ENCODE measurements at regions not wholly inside any gene's neighbourhood (a gene's known extent, or its start where the extent isn't known, plus 50 kb on each side); places are given as distances from the start of the nearest gene placed in this dataset.
"Not testable (repeated sequence)": the region's sequence is repeated elsewhere in the genome, so short reads cannot be mapped to it uniquely, and the experiment has no call there.

GRCh38 chr2:35160871-35161270 lies 1194.7 kb upstream of the CRIM1 start:
- H3K9me3 ChIP-seq (ENCODE audit: control insufficient read depth, low read length, poor library complexity, severe bottlenecking) = peaks cover 2% of the 10 kb centered on the region
- ATAC-seq = no peak
- no peak for DNase-seq
- no peak overlapping the region for H3K4me3 Mint-ChIP-seq
- no peaks in the 10 kb centered on the region for H3K4me1 Mint-ChIP-seq
- no peaks in the 10 kb centered on the region for H3K36me3 Mint-ChIP-seq (ENCODE audit: low read depth)
- no peak overlapping the region for H3K27ac Mint-ChIP-seq
- H3K27me3 Mint-ChIP-seq = no peaks in the 10 kb centered on the region

GRCh38 chr2:35125871-35126270 lies 1229.7 kb upstream of the CRIM1 start:
- H3K9me3 ChIP-seq (ENCODE audit: control insufficient read depth, low read length, poor library complexity, severe bottlenecking) = no peaks in the 10 kb centered on the region
- no peaks in the 10 kb centered on the region for H3K4me1 Mint-ChIP-seq
- H3K4me3 Mint-ChIP-seq = no peak overlapping the region
- no peaks in the 10 kb centered on the region for H3K36me3 Mint-ChIP-seq (ENCODE audit: low read depth)
- ATAC-seq (no peak), DNase-seq (no peak)
- H3K27ac Mint-ChIP-seq = no peak overlapping the region
- H3K27me3 Mint-ChIP-seq = no peaks in the 10 kb centered on the region

DNA sequence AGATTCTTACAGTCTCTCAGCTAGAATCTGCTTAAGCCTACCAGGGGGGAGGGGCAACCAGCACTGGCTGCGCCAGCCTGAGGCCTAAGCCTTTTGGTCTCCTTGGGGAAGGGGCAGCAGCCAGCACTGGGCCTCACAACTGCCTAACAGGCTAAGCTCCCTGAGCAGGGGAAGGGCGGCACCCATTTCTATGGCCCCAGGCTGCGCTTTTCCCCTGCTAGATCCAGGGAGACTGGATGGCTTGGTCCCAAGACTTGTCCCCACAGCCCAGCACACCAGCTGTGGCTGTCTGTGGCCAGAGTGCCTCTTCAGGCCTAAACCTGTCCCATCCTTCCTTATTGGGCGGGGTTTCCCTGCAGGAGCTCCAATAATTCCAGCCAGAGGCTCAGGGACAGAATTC lies 1230.3 kb upstream of the CRIM1 start:
- Mint-ChIP-seq H3K4me1 (no peaks in the 10 kb centered on the region), H3K36me3 (ENCODE audit: low read depth) (no peaks in the 10 kb centered on the region), H3K27me3 (no peaks in the 10 kb centered on the region), H3K4me3 (no peak overlapping the region), H3K27ac (no peak overlapping the region)
- H3K9me3 ChIP-seq (ENCODE audit: control insufficient read depth, low read length, poor library complexity, severe bottlenecking) = no peaks in the 10 kb centered on the region
- ATAC-seq = no peak
- no peak for DNase-seq

DNA sequence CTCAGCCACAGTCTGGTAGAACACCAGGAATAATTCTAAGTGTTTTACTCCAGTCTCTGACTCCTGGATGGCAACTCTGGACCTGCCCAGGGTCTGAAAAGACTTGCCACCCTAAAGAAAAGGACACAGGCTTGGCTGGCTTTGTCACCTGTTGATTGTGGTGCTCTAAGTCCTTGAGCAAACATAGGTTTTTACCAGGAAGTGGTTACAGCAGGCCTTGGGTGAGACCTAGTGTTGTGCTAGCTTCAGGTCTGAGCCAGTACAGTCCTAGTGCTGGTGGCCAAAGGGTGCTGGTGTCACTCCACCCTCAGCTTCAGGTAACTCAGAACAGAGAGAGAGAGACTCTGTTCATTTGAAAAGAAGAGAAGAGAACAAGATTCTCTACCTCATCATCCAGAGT lies 1239.4 kb upstream of the CRIM1 start:
- DNase-seq (no peak), ATAC-seq (no peak)
- no peak overlapping the region for H3K27ac Mint-ChIP-seq
- no peaks in the 10 kb centered on the region for H3K27me3 Mint-ChIP-seq
- H3K4me1 Mint-ChIP-seq = no peaks in the 10 kb centered on the region
- H3K36me3 Mint-ChIP-seq (ENCODE audit: low read depth) = peaks cover 2% of the 10 kb centered on the region
- no peaks in the 10 kb centered on the region for H3K9me3 ChIP-seq (ENCODE audit: control insufficient read depth, low read length, poor library complexity, severe bottlenecking)
- no peak overlapping the region for H3K4me3 Mint-ChIP-seq

GRCh38 chr2:35114765-35115164 lies 1240.8 kb upstream of the CRIM1 start:
- Mint-ChIP-seq H3K27me3 (no peaks in the 10 kb centered on the region), H3K4me3 (no peak overlapping the region), H3K36me3 (ENCODE audit: low read depth) (peaks cover 2% of the 10 kb centered on the region), H3K27ac (no peak overlapping the region), H3K4me1 (no peaks in the 10 kb centered on the region)
- ATAC-seq (no peak), DNase-seq (no peak)
- H3K9me3 ChIP-seq (ENCODE audit: control insufficient read depth, low read length, poor library complexity, severe bottlenecking) = no peaks in the 10 kb centered on the region

DNA sequence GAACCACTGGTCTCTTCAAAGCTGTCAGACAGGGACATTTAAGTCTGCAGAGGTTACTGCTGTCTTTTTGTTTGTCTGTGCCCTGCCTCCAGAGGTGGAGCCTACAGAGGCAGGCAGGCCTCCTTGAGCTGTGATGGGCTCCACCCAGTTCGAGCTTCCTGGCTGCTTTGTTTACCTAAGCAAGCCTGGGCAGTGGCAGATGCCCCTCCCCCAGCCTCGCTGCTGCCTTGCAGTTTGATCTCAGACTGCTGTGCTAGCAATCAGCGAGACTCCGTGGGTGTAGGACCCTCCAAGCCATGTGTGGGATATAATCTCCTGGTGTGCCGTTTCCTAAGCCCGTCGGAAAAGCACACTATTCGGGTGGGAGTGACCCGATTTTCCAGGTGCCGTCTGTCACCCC lies 1243.2 kb upstream of the CRIM1 start:
- not testable (repeated sequence) for H3K27ac Mint-ChIP-seq; H3K27me3 Mint-ChIP-seq; H3K9me3 ChIP-seq (ENCODE audit: control insufficient read depth, low read length, poor library complexity, severe bottlenecking); DNase-seq; H3K4me1 Mint-ChIP-seq; ATAC-seq; H3K4me3 Mint-ChIP-seq; H3K36me3 Mint-ChIP-seq (ENCODE audit: low read depth)

- H3K27me3 Mint-ChIP-seq = no peaks in the 10 kb centered on the region
- no peaks in the 10 kb centered on the region for H3K36me3 Mint-ChIP-seq (ENCODE audit: low read depth)
- no peaks in the 10 kb centered on the region for H3K4me1 Mint-ChIP-seq
- DNase-seq (no peak), ATAC-seq (no peak)
- H3K4me3 Mint-ChIP-seq = no peak overlapping the region
- no peaks in the 10 kb centered on the region for H3K9me3 ChIP-seq (ENCODE audit: control insufficient read depth, low read length, poor library complexity, severe bottlenecking)
- H3K27ac Mint-ChIP-seq = no peak overlapping the region
Measured at GRCh38 chr2:35104309-35104708, 1251.3 kb upstream of the CRIM1 start.

GRCh38 chr2:35099342-35099741 lies 1256.2 kb upstream of the CRIM1 start:
- no peak overlapping the region for H3K4me3 Mint-ChIP-seq
- no peaks in the 10 kb centered on the region for H3K27me3 Mint-ChIP-seq
- DNase-seq (no peak), ATAC-seq (no peak)
- no peak overlapping the region for H3K27ac Mint-ChIP-seq
- H3K4me1 Mint-ChIP-seq = no peaks in the 10 kb centered on the region
- H3K9me3 ChIP-seq (ENCODE audit: control insufficient read depth, low read length, poor library complexity, severe bottlenecking) = no peaks in the 10 kb centered on the region
- H3K36me3 Mint-ChIP-seq (ENCODE audit: low read depth) = no peaks in the 10 kb centered on the region

- H3K4me3 Mint-ChIP-seq = no peak overlapping the region
- no peak overlapping the region for H3K27ac Mint-ChIP-seq
- DNase-seq (no peak), ATAC-seq (no peak)
- H3K4me1 Mint-ChIP-seq = no peaks in the 10 kb centered on the region
- no peaks in the 10 kb centered on the region for H3K36me3 Mint-ChIP-seq (ENCODE audit: low read depth)
- no peaks in the 10 kb centered on the region for H3K27me3 Mint-ChIP-seq
- no peaks in the 10 kb centered on the region for H3K9me3 ChIP-seq (ENCODE audit: control insufficient read depth, low read length, poor library complexity, severe bottlenecking)
Measured at GRCh38 chr2:35082072-35082471, 1273.5 kb upstream of the CRIM1 start.

GRCh38 chr2:35081622-35082015 lies 1274.0 kb upstream of the CRIM1 start:
- no peaks in the 10 kb centered on the region for H3K4me1 Mint-ChIP-seq
- no peaks in the 10 kb centered on the region for H3K36me3 Mint-ChIP-seq (ENCODE audit: low read depth)
- H3K27ac Mint-ChIP-seq = no peak overlapping the region
- H3K27me3 Mint-ChIP-seq = no peaks in the 10 kb centered on the region
- no peak overlapping the region for H3K4me3 Mint-ChIP-seq
- ATAC-seq = no peak
- DNase-seq = no peak
- no peaks in the 10 kb centered on the region for H3K9me3 ChIP-seq (ENCODE audit: control insufficient read depth, low read length, poor library complexity, severe bottlenecking)

DNA sequence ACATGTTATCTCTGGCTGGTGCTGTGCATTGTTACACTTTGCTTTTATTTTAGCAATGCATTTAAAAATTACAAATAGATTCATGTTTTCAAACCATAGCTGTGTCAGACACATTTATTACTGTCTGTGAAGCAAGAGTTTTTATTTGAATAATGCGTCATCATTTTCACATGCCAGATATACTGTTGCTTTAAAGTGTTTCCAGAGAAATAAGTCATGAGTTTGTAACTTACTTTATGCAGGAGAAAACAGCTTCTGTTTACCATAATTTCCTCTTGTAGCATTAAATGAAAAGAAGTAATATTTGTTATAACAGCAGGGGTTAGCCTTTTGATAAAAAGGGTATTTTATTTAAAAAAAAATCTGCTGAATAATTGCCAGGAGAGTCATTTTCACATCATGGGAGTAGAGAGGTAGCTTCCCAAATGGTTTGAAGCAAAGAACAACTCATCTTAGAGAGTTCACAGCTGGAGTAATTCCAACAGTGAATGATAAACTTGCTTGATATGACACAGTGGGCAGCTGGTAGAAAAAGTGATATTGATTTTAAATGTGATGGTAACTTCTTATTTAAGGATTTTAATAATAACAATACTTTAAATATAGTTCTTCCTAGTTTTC lies 1274.5 kb upstream of the CRIM1 start:
- no peaks in the 10 kb centered on the region for H3K27me3 Mint-ChIP-seq
- ATAC-seq (no peak), DNase-seq (no peak)
- no peaks in the 10 kb centered on the region for H3K4me1 Mint-ChIP-seq
- no peaks in the 10 kb centered on the region for H3K9me3 ChIP-seq (ENCODE audit: control insufficient read depth, low read length, poor library complexity, severe bottlenecking)
- H3K36me3 Mint-ChIP-seq (ENCODE audit: low read depth) = no peaks in the 10 kb centered on the region
- no peak overlapping the region for H3K27ac Mint-ChIP-seq
- H3K4me3 Mint-ChIP-seq = no peak overlapping the region

GRCh38 chr2:35080231-35080910 lies 1275.2 kb upstream of the CRIM1 start:
- Mint-ChIP-seq H3K36me3 (ENCODE audit: low read depth) (no peaks in the 10 kb centered on the region), H3K4me3 (no peak overlapping the region), H3K27me3 (no peaks in the 10 kb centered on the region), H3K4me1 (no peaks in the 10 kb centered on the region), H3K27ac (no peak overlapping the region)
- DNase-seq = no peak
- no peaks in the 10 kb centered on the region for H3K9me3 ChIP-seq (ENCODE audit: control insufficient read depth, low read length, poor library complexity, severe bottlenecking)
- no peak for ATAC-seq

DNA sequence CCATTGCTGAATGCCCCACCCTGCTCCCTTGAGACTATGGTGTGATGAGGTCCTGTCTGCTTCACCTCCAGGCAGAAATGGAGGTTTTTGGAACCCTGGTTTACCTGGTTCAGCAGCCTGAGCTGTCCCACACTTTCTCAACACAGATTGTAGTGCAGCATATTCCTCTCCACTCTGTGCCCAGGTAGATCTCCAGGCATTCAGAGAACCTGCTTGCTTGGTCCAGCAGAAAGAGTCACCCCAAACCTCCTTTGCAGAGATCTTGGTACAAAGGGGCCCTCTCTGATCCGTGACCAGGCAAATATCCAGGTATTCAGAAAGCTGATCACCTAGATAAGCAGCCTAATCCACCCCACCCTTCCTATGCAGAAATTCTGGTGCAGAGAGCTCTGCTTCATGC lies 1288.2 kb upstream of the CRIM1 start:
- Mint-ChIP-seq H3K4me3 (no peak overlapping the region), H3K27ac (no peak overlapping the region), H3K36me3 (ENCODE audit: low read depth) (no peaks in the 10 kb centered on the region), H3K27me3 (no peaks in the 10 kb centered on the region), H3K4me1 (no peaks in the 10 kb centered on the region)
- peaks cover 3% of the 10 kb centered on the region for H3K9me3 ChIP-seq (ENCODE audit: control insufficient read depth, low read length, poor library complexity, severe bottlenecking)
- no peak for DNase-seq
- ATAC-seq = no peak

GRCh38 chr2:35063836-35064235 lies 1291.7 kb upstream of the CRIM1 start:
- H3K4me1 Mint-ChIP-seq = no peaks in the 10 kb centered on the region
- H3K27ac Mint-ChIP-seq = no peak overlapping the region
- no peaks in the 10 kb centered on the region for H3K36me3 Mint-ChIP-seq (ENCODE audit: low read depth)
- DNase-seq (no peak), ATAC-seq (no peak)
- peaks cover 3% of the 10 kb centered on the region for H3K9me3 ChIP-seq (ENCODE audit: control insufficient read depth, low read length, poor library complexity, severe bottlenecking)
- no peaks in the 10 kb centered on the region for H3K27me3 Mint-ChIP-seq
- no peak overlapping the region for H3K4me3 Mint-ChIP-seq

All from T-helper 17 cell (primary cell).